Epithelial cell of proximal tubule (primary cell): ENCODE measurements at regions not wholly inside any gene's neighbourhood (a gene's known extent, or its start where the extent isn't known, plus 50 kb on each side); places are given as distances from the start of the nearest gene placed in this dataset.

ENCODE experiments used
- DNase-seq: peaks from one replicate; pipeline ENCODE4 v3.0.0-alpha.2; 2011; ENCODE audit warnings: low read depth
- H3K4me3 ChIP-seq: 2 replicates; pipeline ENCODE4 v1.5.1; 2011; ENCODE audit warnings: low read depth, mild to moderate bottlenecking, low read length
- CTCF ChIP-seq: conservative IDR thresholded peaks from 2 replicates; pipeline ENCODE4 v1.5.1; 2012; ENCODE audit warnings: low read depth, mild to moderate bottlenecking, low read length

DNA sequence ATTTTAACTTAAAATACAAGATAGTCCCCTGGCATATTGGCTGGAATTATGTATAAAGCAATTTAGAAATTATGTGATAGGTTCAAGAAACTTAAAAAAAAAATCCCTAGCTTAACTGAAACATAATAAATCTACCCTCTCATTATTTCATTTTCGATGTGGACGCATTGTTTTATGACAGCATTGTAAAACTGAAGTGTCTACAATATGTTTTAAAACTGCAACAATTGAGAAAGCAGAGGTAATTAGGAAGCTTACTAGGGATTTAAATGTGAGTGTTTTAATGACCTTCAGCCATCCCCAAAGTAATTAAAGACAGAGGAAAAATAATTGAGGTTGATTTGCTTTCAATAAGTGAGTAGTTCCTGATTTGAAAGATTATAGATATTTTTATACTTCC, 776.0 kb downstream of the TBC1D32 start:
- DNase-seq = no peak
- TF ChIP-seq CTCF = no peak
- no peak overlapping the region for H3K4me3 ChIP-seq

- DNase-seq = no peak
- H3K4me3 ChIP-seq = no peak overlapping the region
- no peak for TF ChIP-seq CTCF
These were observed 776.7 kb downstream of the TBC1D32 start for GRCh38 chr6:120557554-120557953.

DNA sequence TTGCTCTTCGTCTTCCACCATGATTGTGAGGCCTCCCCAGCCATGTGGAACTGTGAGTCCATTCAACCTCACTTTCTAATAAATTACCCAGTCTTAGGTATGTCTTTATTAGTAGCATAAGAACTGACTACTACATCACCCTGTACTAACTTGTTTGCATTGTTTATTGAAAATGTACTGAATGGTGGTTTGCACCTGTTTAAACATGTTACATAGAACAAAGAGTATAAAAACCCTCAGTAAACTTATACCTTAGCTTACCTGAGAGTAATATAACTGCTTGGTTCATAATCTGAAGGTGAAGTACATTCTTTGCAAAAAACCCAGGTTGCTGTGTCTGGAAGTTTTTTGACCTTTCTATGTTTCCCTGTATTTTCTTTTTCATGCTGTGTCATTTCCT, 777.8 kb downstream of the TBC1D32 start:
- TF ChIP-seq CTCF = no peak
- no peak overlapping the region for H3K4me3 ChIP-seq
- DNase-seq = no peak

DNA sequence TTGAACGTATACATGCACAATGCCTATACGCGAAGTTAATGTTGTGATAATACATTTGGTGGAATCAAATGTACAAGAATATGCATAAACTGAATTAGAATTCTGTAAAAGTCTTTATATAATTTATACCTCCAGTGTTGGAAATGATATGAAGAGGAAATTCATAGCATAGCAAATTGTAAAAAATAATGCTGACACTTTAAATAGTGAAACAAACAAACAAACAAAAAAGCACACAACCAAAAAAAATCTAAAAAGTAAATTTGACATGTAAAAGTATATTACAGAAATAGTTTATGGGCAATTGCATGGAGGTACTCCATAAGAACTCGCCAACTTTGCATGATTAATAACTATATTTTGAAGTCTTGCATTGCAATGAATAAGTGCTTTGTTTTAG, 780.9 kb downstream of the TBC1D32 start:
- H3K4me3 ChIP-seq = no peak overlapping the region
- no peak for DNase-seq
- no peak for TF ChIP-seq CTCF

GRCh38 chr6:120545353-120545752, 788.9 kb downstream of the TBC1D32 start:
- no peak overlapping the region for H3K4me3 ChIP-seq
- TF ChIP-seq CTCF = no peak
- DNase-seq = no peak

DNA sequence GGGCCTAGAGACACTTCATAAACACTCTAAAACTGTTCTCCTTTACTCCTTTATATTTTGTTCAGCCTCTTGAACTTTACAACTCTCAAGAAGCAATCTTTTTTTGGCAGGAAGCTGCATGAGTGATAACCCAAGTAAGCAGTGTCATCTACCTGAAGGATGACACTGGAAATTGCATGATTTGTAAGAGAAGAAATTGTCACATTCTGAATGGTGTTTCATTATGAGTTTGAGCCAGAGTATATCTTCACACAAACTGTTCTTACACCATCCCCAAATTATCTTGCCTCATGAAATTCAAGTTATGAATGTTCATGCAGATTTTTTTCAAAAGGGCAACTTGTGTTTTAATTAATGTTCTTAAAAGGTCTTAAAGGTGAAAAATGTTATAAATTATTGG, 799.3 kb downstream of the TBC1D32 start:
- TF ChIP-seq CTCF = no peak
- DNase-seq = no peak
- no peak overlapping the region for H3K4me3 ChIP-seq

DNA sequence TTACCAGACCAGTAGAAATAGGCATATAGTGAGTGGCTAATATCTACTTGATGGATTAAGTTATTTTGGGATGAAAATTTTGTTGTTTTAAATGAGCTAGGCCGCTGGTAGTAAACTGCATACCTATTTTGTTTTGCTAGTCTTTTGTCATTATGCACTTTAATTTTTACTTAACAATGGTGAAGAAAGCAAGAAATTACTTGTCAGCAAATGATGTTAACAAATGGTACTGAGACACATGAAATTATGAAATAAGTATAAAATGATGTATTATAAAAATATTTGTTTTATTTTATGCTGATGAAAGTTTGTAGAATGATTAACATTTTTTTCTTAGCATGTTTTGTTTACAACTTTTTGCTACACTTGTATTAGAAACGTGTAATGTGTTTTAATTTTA, 807.7 kb downstream of the TBC1D32 start:
- H3K4me3 ChIP-seq = no peak overlapping the region
- TF ChIP-seq CTCF = no peak
- no peak for DNase-seq
